ENCODE measurements at regions not wholly inside any gene's neighbourhood (a gene's known extent, or its start where the extent isn't known, plus 50 kb on each side); places are given as distances from the start of the nearest gene placed in this dataset.

GRCh38 chr18:64872710-64873458 is 724.0 kb upstream of the LINC00305 start:
- no peak for TF ChIP-seq POLR2A (IDR thresholded peaks at IDR 0.05)
- TF ChIP-seq CTCF (IDR thresholded peaks at IDR 0.05): no peak
- TF ChIP-seq POLR2AphosphoS5 (IDR thresholded peaks at IDR 0.05; ENCODE audit: insufficient read depth in 1 of 2, low read depth in 1 of 2): no peak
